GM12878 (cell line): ENCODE measurements at regions not wholly inside any gene's neighbourhood (a gene's known extent, or its start where the extent isn't known, plus 50 kb on each side); places are given as distances from the start of the nearest gene placed in this dataset.

Source experiments
- ATAC-seq: fragments of 200-7000 bp; cut with Tn5 transposase; 3 replicates; pipeline ENCODE4 v1.9.1; 2020; ENCODE audit warnings: mild to moderate bottlenecking, moderate library complexity
- BruUV-seq: library from RNA; stranded (reverse); fragments of 400-500 nt; replicated peaks from 2 replicates; lab custom pipeline; 2021; lab: Mats Ljungman, UMichigan
- CTCF ChIA-PET: fragments of 300-600 bp; sonication (Branson Sonifier 250); formaldehyde crosslinking; extraction: SDS; loops from one replicate; lab custom pipeline; 2021; ENCODE audit warnings: inconsistent platforms; lab: Yijun Ruan, JAX
- POLR2A ChIA-PET: fragments of 350-600 bp; formaldehyde crosslinking; extraction: SDS; loops from one replicate; lab custom pipeline; 2021; ENCODE audit warnings: inconsistent platforms; lab: Charles Lee
- RAD21 ChIA-PET: fragments of 300-600 bp; sonication (Branson Sonifier 250); formaldehyde crosslinking; loops from one replicate; lab custom pipeline; 2023; ENCODE audit warnings: antibody characterized with exemption; ENCODE audit not compliant: unreplicated experiment; lab: Charles Lee
- SMC1A ChIA-PET: fragments of 300-600 bp; sonication (Branson Sonifier 250); formaldehyde crosslinking; loops from one replicate; lab custom pipeline; 2023; ENCODE audit not compliant: unreplicated experiment, uncharacterized antibody; lab: Charles Lee
- DNase-seq: peaks from one replicate; pipeline ENCODE4 v3.0.0-alpha.2; 2011; ENCODE audit warnings: low read depth, low spot score
- FAIRE-seq: peaks from 3 replicates; lab custom pipeline; 2011; peaks lifted over from hg19 to GRCh38; lab: Jason Lieb, UNC
- H2AFZ ChIP-seq: 2 replicates; pipeline ENCODE4 v1.6.0; 2011; ENCODE audit warnings: low read depth, low read length, control low read depth; ENCODE audit not compliant: control insufficient read depth
- H3K27ac ChIP-seq: 2 replicates; pipeline ENCODE4 v1.5.1; 2011; ENCODE audit warnings: control low read depth; ENCODE audit not compliant: control insufficient read depth, insufficient read depth
- H3K27me3 ChIP-seq, 2 experiments: replicated peaks in 1 of 2; 2 replicates each; pipeline versions ENCODE4 v1.6.0 to v1.6.1; 2011; ENCODE audit warnings: low read length in 1 of 2; ENCODE audit not compliant: control insufficient read depth in 2 of 2, insufficient read depth in 2 of 2
- H3K36me3 ChIP-seq, 2 experiments: 2 replicates each; pipeline ENCODE4 v1.5.1; 2011; ENCODE audit warnings: low read length in 1 of 2; ENCODE audit not compliant: control insufficient read depth in 2 of 2, insufficient read depth in 2 of 2
- H3K4me1 ChIP-seq: 2 replicates; pipeline ENCODE4 v1.6.1; 2011; ENCODE audit warnings: mild to moderate bottlenecking, low read length, moderate library complexity, mixed read lengths; ENCODE audit not compliant: control insufficient read depth, insufficient read depth
- H3K4me2 ChIP-seq: 2 replicates; pipeline ENCODE4 v1.6.0; 2011; ENCODE audit warnings: control low read depth; ENCODE audit not compliant: control insufficient read depth, insufficient read depth
- H3K4me3 ChIP-seq: fragments of 200-600 bp; sonication (generic); 2 replicates; pipeline ENCODE4 v1.5.1; 2016
- H3K79me2 ChIP-seq: 2 replicates; pipeline ENCODE4 v1.6.0; 2011; ENCODE audit warnings: low read length; ENCODE audit not compliant: control insufficient read depth, insufficient read depth
- H3K9ac ChIP-seq: 2 replicates; pipeline ENCODE4 v1.8.0; 2011; ENCODE audit warnings: low read length, control low read depth, mixed read lengths; ENCODE audit not compliant: control insufficient read depth, insufficient read depth
- H3K9me3 ChIP-seq: replicated peaks from 3 replicates; pipeline ENCODE4 v1.5.1; 2011; ENCODE audit warnings: mild to moderate bottlenecking, low read length; ENCODE audit not compliant: control insufficient read depth, insufficient read depth
- H4K20me1 ChIP-seq: 2 replicates; pipeline ENCODE4 v1.6.0; 2011; ENCODE audit not compliant: control insufficient read depth, insufficient read depth
- BMI1 ChIP-seq: fragments of 450-650 bp; IDR thresholded peaks from 2 replicates; pipeline ENCODE4 v1.6.1; 2016; ENCODE audit warnings: mild to moderate bottlenecking, moderate library complexity, borderline replicate concordance
- DPF2 ChIP-seq: fragments of 450-650 bp; IDR thresholded peaks from 2 replicates; pipeline ENCODE4 v1.6.1; 2017; ENCODE audit warnings: mild to moderate bottlenecking
- IKZF2 ChIP-seq, 2 experiments: fragments of 450-650 bp; IDR thresholded peaks; 2 replicates each; pipeline ENCODE4 v1.6.1; 2017; ENCODE audit warnings: mild to moderate bottlenecking in 2 of 2, moderate library complexity in 2 of 2
- MYC ChIP-seq: IDR thresholded peaks from 2 replicates; pipeline ENCODE4 v1.6.1; 2011; ENCODE audit warnings: mild to moderate bottlenecking, low read length, moderate library complexity, inconsistent platforms; ENCODE audit not compliant: insufficient read depth, insufficient replicate concordance, insufficient read length, severe bottlenecking
- NFXL1 ChIP-seq: fragments of 450-650 bp; IDR thresholded peaks from 2 replicates; pipeline ENCODE4 v1.6.1; 2017; ENCODE audit warnings: antibody characterized with exemption, mild to moderate bottlenecking, borderline replicate concordance
- POLR2A ChIP-seq: IDR thresholded peaks from 2 replicates; pipeline ENCODE4 v1.6.1; 2011; ENCODE audit warnings: low read depth, mild to moderate bottlenecking, low read length
- RAD51 ChIP-seq: fragments of 450-650 bp; IDR thresholded peaks from 2 replicates; pipeline ENCODE4 v1.6.1; 2016; ENCODE audit warnings: moderate library complexity, mild to moderate bottlenecking, inconsistent platforms
- WGBS: methylation state at CpG from one replicate; pipeline ENCODE4 v1.1.6; 2016; ENCODE audit warnings: low lambda C conversion rate; ENCODE audit not compliant: insufficient replicate concordance, insufficient coverage; ENCODE audit errors: missing lambda C conversion rate; 5-methylcytosine and 5-hydroxymethylcytosine counted together
- in situ Hi-C: fragments of 300-500 bp; cut with MboI; formaldehyde crosslinking; loops from 9 replicates; pipeline ENCODE4 v1.14.3; 2018; ENCODE audit warnings: mixed read lengths
- intact Hi-C: fragments of 100-400 bp; cut with micrococcal nuclease; formaldehyde crosslinking; loops from one replicate; pipeline ENCODE4 v1.14.2; 2022; ENCODE audit not compliant: unreplicated experiment
- TF ChIP-seq, protein P1 (sequence below): fragments of 450-650 bp; formaldehyde crosslinking; IDR thresholded peaks from 2 replicates; pipeline ENCODE4 v1.4.0; 2020; ENCODE audit warnings: mild to moderate bottlenecking, moderate library complexity

DNA sequence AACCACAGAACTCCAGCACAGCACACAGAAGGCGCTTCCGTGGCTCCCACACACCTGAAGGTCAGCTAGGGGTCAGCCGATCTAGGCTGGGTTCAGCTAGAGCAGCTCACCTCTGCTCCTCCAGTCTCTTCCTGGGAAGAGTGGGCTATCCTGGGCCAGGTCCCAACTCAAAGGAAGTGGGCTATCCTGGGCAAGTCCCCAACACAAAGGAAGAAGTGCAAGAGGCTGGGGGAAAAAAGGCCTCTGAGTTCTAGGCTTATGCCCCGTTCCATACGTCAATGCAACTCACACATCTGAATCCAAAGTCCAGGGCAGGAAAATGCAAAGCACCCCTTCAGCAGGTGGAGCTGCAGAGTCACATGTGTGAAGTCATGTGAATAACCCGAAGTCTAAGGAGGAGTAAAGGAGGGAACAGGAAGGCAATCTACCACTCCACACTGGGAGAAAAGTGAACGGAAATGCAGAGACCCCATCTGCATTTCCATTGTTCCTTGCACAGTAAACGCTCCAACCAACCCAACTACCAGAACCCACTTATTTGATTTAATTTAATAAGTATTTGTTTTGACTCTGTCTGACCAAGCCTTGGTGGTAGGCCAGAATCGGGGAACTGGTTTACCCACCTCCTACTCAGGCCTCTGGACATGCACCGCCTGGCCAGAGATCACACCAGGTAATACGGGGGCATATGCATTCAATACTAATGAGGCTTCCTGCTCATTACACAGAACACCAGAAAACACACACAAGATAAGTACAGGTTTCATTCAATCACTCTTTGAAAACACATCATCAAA, 95.5 kb upstream of the RNF32 start:
- Histone ChIP-seq H2AFZ (no peak overlapping the region; the same call in 1 of the 2 replicates), H4K20me1 (no peaks in the 10 kb centered on the region), H3K27me3 (no peaks in the 10 kb centered on the region), H3K4me3 (no peak overlapping the region), H3K27ac (no peak overlapping the region), H3K4me2 (no peak overlapping the region), H3K9ac (no peak overlapping the region), H3K36me3 (no peaks in the 10 kb centered on the region), H3K9me3 (no peaks in the 10 kb centered on the region; the same call in 1 of the 3 replicates), H3K79me2 (no peaks in the 10 kb centered on the region), H3K4me1 (0 out of 2 replicates have a peak, but pooled peaks cover 3% of the 10 kb centered on the region)
- WGBS = 70% methylated on average over 11 of the region's 11 CpGs
- in situ Hi-C loops (no loop called here), intact Hi-C loops (loop anchor here (5.0 to 10.0 kb wide), 2 partner anchors 67 to 270 kb away; no protein-coding TSS in a partner anchor)
- TF ChIP-seq IKZF2 (IDR thresholded peaks at IDR 0.05) (0 out of 4 replicates have a peak, but pooled peaks of 1 of the 2 experiments have one; percentile 8), BMI1 (no peak), RAD51 (0 out of 2 replicates have a peak, but pooled peaks have one; percentile 23)
- SMC1A ChIA-PET = no interaction called here
- RAD21 ChIA-PET = no interaction called here
- POLR2A ChIA-PET = interaction anchor here (0.6 kb wide), 1 partner anchor 48 kb away, joined by 3 read pairs; no protein-coding TSS in a partner anchor
- CTCF ChIA-PET = no interaction called here
- DNase-seq (no peak), ATAC-seq (no peak), FAIRE-seq (no peak)
- no TSS peak for BruUV-seq

DNA sequence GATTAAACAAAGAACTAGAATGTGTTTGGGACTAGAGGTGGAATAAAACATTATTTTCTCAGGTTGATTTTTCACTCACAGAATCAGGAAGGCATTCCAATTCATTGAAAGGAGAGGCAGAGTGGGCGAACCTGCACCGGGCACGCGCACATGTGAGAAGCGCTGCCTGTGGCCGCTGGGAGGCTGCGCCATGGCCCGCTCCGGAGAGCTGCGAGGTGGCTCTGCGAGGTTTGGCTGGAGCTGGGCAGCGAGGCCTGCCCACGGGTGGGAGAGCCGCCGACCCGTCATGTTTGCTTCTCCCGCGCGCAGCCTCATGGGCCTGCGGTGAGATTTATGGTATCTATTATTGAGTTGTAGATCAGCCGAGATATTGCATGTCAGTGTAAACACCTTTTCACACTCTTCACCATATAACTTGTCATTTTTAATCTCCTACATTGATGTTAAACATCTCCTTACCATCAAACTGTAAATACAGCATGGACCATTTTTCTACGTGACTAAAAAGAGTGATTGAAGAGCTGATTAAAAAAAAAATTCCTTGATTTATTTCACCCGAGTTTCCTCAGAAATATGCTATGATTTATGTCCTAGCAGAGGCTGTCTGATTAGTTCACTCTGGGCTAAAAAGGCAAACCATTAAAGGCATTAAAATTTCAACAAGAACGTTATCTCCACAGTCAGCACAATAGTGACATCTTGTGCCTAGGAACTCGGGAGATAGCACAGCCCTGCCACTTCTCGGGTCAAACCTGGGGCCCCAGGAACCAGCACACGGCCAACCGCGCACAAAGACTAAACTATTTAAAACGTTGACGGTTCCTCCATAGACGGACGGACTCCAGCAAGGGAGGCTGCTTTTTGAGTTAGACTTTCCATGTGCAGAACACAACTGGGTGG, 96.6 kb upstream of the RNF32 start:
- DNase-seq (no peak), FAIRE-seq (no peak), ATAC-seq (no peak)
- CTCF ChIA-PET = no interaction called here
- no peak overlapping the region for H3K9ac ChIP-seq
- H3K79me2 ChIP-seq = no peaks in the 10 kb centered on the region
- H3K4me1 ChIP-seq = no peaks in the 10 kb centered on the region
- no peak overlapping the region for H3K27ac ChIP-seq
- no peaks in the 10 kb centered on the region for H3K27me3 ChIP-seq
- H3K36me3 ChIP-seq = no peaks in the 10 kb centered on the region
- WGBS = 64% methylated on average over 33 of the region's 33 CpGs
- TF ChIP-seq POLR2A (no peak), DPF2 (no peak), NFXL1 (no peak), MYC (no peak)
- TF ChIP-seq, protein P1, sequence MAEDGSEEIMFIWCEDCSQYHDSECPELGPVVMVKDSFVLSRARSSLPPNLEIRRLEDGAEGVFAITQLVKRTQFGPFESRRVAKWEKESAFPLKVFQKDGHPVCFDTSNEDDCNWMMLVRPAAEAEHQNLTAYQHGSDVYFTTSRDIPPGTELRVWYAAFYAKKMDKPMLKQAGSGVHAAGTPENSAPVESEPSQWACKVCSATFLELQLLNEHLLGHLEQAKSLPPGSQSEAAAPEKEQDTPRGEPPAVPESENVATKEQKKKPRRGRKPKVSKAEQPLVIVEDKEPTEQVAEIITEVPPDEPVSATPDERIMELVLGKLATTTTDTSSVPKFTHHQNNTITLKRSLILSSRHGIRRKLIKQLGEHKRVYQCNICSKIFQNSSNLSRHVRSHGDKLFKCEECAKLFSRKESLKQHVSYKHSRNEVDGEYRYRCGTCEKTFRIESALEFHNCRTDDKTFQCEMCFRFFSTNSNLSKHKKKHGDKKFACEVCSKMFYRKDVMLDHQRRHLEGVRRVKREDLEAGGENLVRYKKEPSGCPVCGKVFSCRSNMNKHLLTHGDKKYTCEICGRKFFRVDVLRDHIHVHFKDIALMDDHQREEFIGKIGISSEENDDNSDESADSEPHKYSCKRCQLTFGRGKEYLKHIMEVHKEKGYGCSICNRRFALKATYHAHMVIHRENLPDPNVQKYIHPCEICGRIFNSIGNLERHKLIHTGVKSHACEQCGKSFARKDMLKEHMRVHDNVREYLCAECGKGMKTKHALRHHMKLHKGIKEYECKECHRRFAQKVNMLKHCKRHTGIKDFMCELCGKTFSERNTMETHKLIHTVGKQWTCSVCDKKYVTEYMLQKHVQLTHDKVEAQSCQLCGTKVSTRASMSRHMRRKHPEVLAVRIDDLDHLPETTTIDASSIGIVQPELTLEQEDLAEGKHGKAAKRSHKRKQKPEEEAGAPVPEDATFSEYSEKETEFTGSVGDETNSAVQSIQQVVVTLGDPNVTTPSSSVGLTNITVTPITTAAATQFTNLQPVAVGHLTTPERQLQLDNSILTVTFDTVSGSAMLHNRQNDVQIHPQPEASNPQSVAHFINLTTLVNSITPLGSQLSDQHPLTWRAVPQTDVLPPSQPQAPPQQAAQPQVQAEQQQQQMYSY (CRISPR knock-in tag) = no peak
- no peak overlapping the region for H3K4me3 ChIP-seq
- no peak overlapping the region for H2AFZ ChIP-seq
- POLR2A ChIA-PET = interaction anchor here (0.6 kb wide), 1 partner anchor 46 kb away, joined by 3 read pairs; no protein-coding TSS in a partner anchor
- in situ Hi-C loops (no loop called here), intact Hi-C loops (loop anchor here (10.0 kb wide), 1 partner anchor 271 kb away; no protein-coding TSS in a partner anchor)
- SMC1A ChIA-PET = no interaction called here
- no peaks in the 10 kb centered on the region; the same call in 1 of the 3 replicates for H3K9me3 ChIP-seq
- no peaks in the 10 kb centered on the region for H4K20me1 ChIP-seq
- RAD21 ChIA-PET = no interaction called here
- no peak overlapping the region for H3K4me2 ChIP-seq
- no TSS peak for BruUV-seq
